OCI-LY3 (cell line): ENCODE measurements at regions not wholly inside any gene's neighbourhood (a gene's known extent, or its start where the extent isn't known, plus 50 kb on each side); places are given as distances from the start of the nearest gene placed in this dataset.

Experiments
- H2AFZ ChIP-seq: fragments of 200-600, 300-600 bp; shearing (Covaris generic); 2 replicates; pipeline ENCODE4 v1.6.0; 2014; ENCODE audit warnings: antibody characterized with exemption, low read depth, low read length
- H3K27ac ChIP-seq: fragments of 200-600, 300-600 bp; sonication (generic); 2 replicates; pipeline ENCODE4 v1.5.1; 2014; ENCODE audit warnings: mild to moderate bottlenecking, low read length, moderate library complexity, mixed read lengths
- H3K27me3 ChIP-seq: fragments of 200-600, 300-600 bp; sonication (generic); 2 replicates; pipeline ENCODE4 v1.6.1; 2014; ENCODE audit warnings: low read depth, low read length, mixed read lengths
- H3K36me3 ChIP-seq: fragments of 200-600, 300-600 bp; sonication (generic); replicated peaks from 2 replicates; pipeline ENCODE3; 2014; ENCODE audit warnings: low read depth, low read length, mixed read lengths
- H3K4me1 ChIP-seq: fragments of 300-600, 200-600 bp; sonication (generic); 2 replicates; pipeline ENCODE4 v1.6.1; 2014; ENCODE audit warnings: low read length, mixed read lengths
- H3K4me2 ChIP-seq: fragments of 200-600, 300-600 bp; sonication (generic); 2 replicates; pipeline ENCODE4 v1.6.1; 2014; ENCODE audit warnings: low read length, mixed read lengths
- H3K4me3 ChIP-seq: fragments of 300-600, 200-600 bp; sonication (generic); 2 replicates; pipeline ENCODE4 v1.5.1; 2014; ENCODE audit warnings: antibody characterized with exemption, mild to moderate bottlenecking, low read length, moderate library complexity
- H3K79me2 ChIP-seq: fragments of 300-600, 200-600 bp; shearing (Covaris generic); 2 replicates; pipeline ENCODE4 v1.6.1; 2014; ENCODE audit warnings: mild to moderate bottlenecking, low read length, mixed read lengths
- H3K9ac ChIP-seq: fragments of 300-600, 200-600 bp; shearing (Covaris generic); 2 replicates; pipeline ENCODE4 v1.6.0; 2014; ENCODE audit warnings: mild to moderate bottlenecking, low read length, moderate library complexity
- H3K9me3 ChIP-seq: fragments of 200-600, 300-600 bp; shearing (Covaris generic); 2 replicates; pipeline ENCODE4 v1.6.1; 2014; ENCODE audit warnings: low read length, mixed read lengths; ENCODE audit not compliant: insufficient read depth
- H4K20me1 ChIP-seq: fragments of 200-600, 300-600 bp; sonication (generic); 2 replicates; pipeline ENCODE4 v1.6.1; 2016; ENCODE audit warnings: low read length, mixed read lengths; ENCODE audit not compliant: insufficient read depth
- CTCF ChIP-seq: fragments of 200-600, 300-600 bp; sonication (generic); IDR thresholded peaks from 2 replicates; pipeline ENCODE4 v1.5.1; 2014; ENCODE audit warnings: antibody characterized with exemption, low read length, low read depth
- EZH2phosphoT487 ChIP-seq: fragments of 200-600 bp; shearing (Covaris generic); IDR thresholded peaks from 2 replicates; pipeline ENCODE4 v1.6.1; 2018; ENCODE audit warnings: antibody characterized with exemption, mixed run types, low read depth

GRCh38 chr2:237026981-237027711, 58.5 kb upstream of the COPS8 start:
- Histone ChIP-seq H3K27ac (no peak overlapping the region), H2AFZ (no peak overlapping the region), H3K4me1 (no peaks in the 10 kb centered on the region), H3K9ac (no peak overlapping the region), H3K36me3 (no peaks in the 10 kb centered on the region), H3K79me2 (no peaks in the 10 kb centered on the region), H3K9me3 (no peaks in the 10 kb centered on the region), H3K4me2 (no peak overlapping the region), H3K27me3 (no peaks in the 10 kb centered on the region), H3K4me3 (no peak overlapping the region), H4K20me1 (no peaks in the 10 kb centered on the region)
- TF ChIP-seq CTCF (peak; percentile 59), EZH2phosphoT487 (no peak)

- Histone ChIP-seq H3K79me2 (no peaks in the 10 kb centered on the region), H3K9me3 (no peaks in the 10 kb centered on the region), H3K4me2 (no peak overlapping the region), H3K9ac (no peak overlapping the region), H3K4me3 (no peak overlapping the region), H3K27ac (no peak overlapping the region), H3K36me3 (no peaks in the 10 kb centered on the region), H4K20me1 (no peaks in the 10 kb centered on the region), H2AFZ (no peak overlapping the region), H3K4me1 (no peaks in the 10 kb centered on the region), H3K27me3 (no peaks in the 10 kb centered on the region)
- TF ChIP-seq CTCF, result no peak
Measured at GRCh38 chr2:237027712-237028029, 58.0 kb upstream of the COPS8 start.

GRCh38 chr2:237030382-237030781, 55.3 kb upstream of the COPS8 start:
- Histone ChIP-seq H3K4me2 (no peak overlapping the region), H3K27ac (no peak overlapping the region), H4K20me1 (no peaks in the 10 kb centered on the region), H3K36me3 (no peaks in the 10 kb centered on the region), H2AFZ (no peak overlapping the region), H3K9me3 (no peaks in the 10 kb centered on the region), H3K79me2 (no peaks in the 10 kb centered on the region), H3K4me3 (no peak overlapping the region), H3K9ac (no peak overlapping the region), H3K4me1 (no peaks in the 10 kb centered on the region), H3K27me3 (no peaks in the 10 kb centered on the region)
- TF ChIP-seq EZH2phosphoT487, result no peak
- no peak for TF ChIP-seq CTCF

- H3K36me3 ChIP-seq, result no peaks in the 10 kb centered on the region
- H3K27me3 ChIP-seq, result no peaks in the 10 kb centered on the region
- H3K4me2 ChIP-seq, result no peak overlapping the region
- TF ChIP-seq EZH2phosphoT487, result no peak
- TF ChIP-seq CTCF, result no peak
- H3K9me3 ChIP-seq, result no peaks in the 10 kb centered on the region
- H3K4me3 ChIP-seq, result no peak overlapping the region
- H4K20me1 ChIP-seq, result no peaks in the 10 kb centered on the region
- no peaks in the 10 kb centered on the region for H3K4me1 ChIP-seq
- H3K27ac ChIP-seq, result no peak overlapping the region
- no peak overlapping the region for H2AFZ ChIP-seq
- H3K9ac ChIP-seq, result no peak overlapping the region
- no peaks in the 10 kb centered on the region for H3K79me2 ChIP-seq
Measured at GRCh38 chr2:237033536-237034060, 52.1 kb upstream of the COPS8 start.
